ENCODE measurements at regions not wholly inside any gene's neighbourhood (a gene's known extent, or its start where the extent isn't known, plus 50 kb on each side); places are given as distances from the start of the nearest gene placed in this dataset.

GRCh38 chr2:15701341-15701907 is 109.8 kb downstream of the DDX1 start:
- no peak overlapping the region for H3K4me2 ChIP-seq (ENCODE audit: low read length)
- no peaks in the 10 kb centered on the region for H3K9me2 ChIP-seq (ENCODE audit: insufficient read depth, low read length)
- H3K4me3 ChIP-seq (ENCODE audit: low read length), result no peak overlapping the region
- H3K79me2 ChIP-seq (replicated peaks; ENCODE audit: insufficient read depth, low read length), result no peaks in the 10 kb centered on the region
- no peak overlapping the region for H2AFZ ChIP-seq (ENCODE audit: low read depth, low read length)
- no peak overlapping the region for H3K9ac ChIP-seq (ENCODE audit: low read length)
- H4K20me1 ChIP-seq (ENCODE audit: insufficient read depth), result no peaks in the 10 kb centered on the region
- H3K9me3 ChIP-seq (ENCODE audit: low read length), result no peaks in the 10 kb centered on the region
- no peak for TF ChIP-seq REST (IDR thresholded peaks at IDR 0.05; ENCODE audit: borderline replicate concordance)
- no peak for TF ChIP-seq EZH2 (IDR thresholded peaks at IDR 0.05; ENCODE audit: borderline replicate concordance, insufficient read depth, low read length, poor library complexity, severe bottlenecking)
- no peak for TF ChIP-seq SMC3 (conservative IDR thresholded peaks at IDR 0.05; ENCODE audit: poor library complexity)
- no peak for TF ChIP-seq TAF1 (IDR thresholded peaks at IDR 0.05; ENCODE audit: low read depth)
- no peak for TF ChIP-seq POLR2AphosphoS5 (IDR thresholded peaks at IDR 0.05)
- TF ChIP-seq CTCF (IDR thresholded peaks at IDR 0.05; ENCODE audit: poor library complexity, severe bottlenecking), result no peak
- no peak for TF ChIP-seq EP300 (conservative IDR thresholded peaks at IDR 0.05; ENCODE audit: poor library complexity, severe bottlenecking)
- no peak for TF ChIP-seq RAD21 (conservative IDR thresholded peaks at IDR 0.05)
- no peak for TF ChIP-seq MXI1 (conservative IDR thresholded peaks at IDR 0.05; ENCODE audit: poor library complexity, severe bottlenecking)
- H3F3A ChIP-seq (ENCODE audit: insufficient read depth, low read length, poor library complexity, severe bottlenecking), result no peaks in the 10 kb centered on the region
- no peaks in the 10 kb centered on the region for H3K36me3 ChIP-seq (ENCODE audit: insufficient read depth, low read length)
- no peak overlapping the region for H3K27ac ChIP-seq (ENCODE audit: low read length)
- no peaks in the 10 kb centered on the region for H3K27me3 ChIP-seq (ENCODE audit: insufficient read depth, low read depth, low read length)

GRCh38 chr2:15701991-15702390 is 110.3 kb downstream of the DDX1 start:
- Histone ChIP-seq H3K4me2 (ENCODE audit: low read length) (no peak overlapping the region), H3K79me2 (replicated peaks; ENCODE audit: insufficient read depth, low read length) (no peaks in the 10 kb centered on the region), H3K27ac (ENCODE audit: low read length) (no peak overlapping the region), H3K4me3 (ENCODE audit: low read length) (no peak overlapping the region), H4K20me1 (ENCODE audit: insufficient read depth) (no peaks in the 10 kb centered on the region), H3K27me3 (ENCODE audit: insufficient read depth, low read depth, low read length) (no peaks in the 10 kb centered on the region), H3K9me3 (ENCODE audit: low read length) (no peaks in the 10 kb centered on the region), H3K9ac (ENCODE audit: low read length) (no peak overlapping the region), H3K9me2 (ENCODE audit: insufficient read depth, low read length) (no peaks in the 10 kb centered on the region), H3K36me3 (ENCODE audit: insufficient read depth, low read length) (no peaks in the 10 kb centered on the region), H3F3A (ENCODE audit: insufficient read depth, low read length, poor library complexity, severe bottlenecking) (no peaks in the 10 kb centered on the region), H2AFZ (ENCODE audit: low read depth, low read length) (no peak overlapping the region)
- TF ChIP-seq TAF1 (IDR thresholded peaks at IDR 0.05; ENCODE audit: low read depth), result no peak
- no peak for TF ChIP-seq RAD21 (conservative IDR thresholded peaks at IDR 0.05)
- no peak for TF ChIP-seq EP300 (conservative IDR thresholded peaks at IDR 0.05; ENCODE audit: poor library complexity, severe bottlenecking)
- no peak for TF ChIP-seq SMC3 (conservative IDR thresholded peaks at IDR 0.05; ENCODE audit: poor library complexity)
- no peak for TF ChIP-seq EZH2 (IDR thresholded peaks at IDR 0.05; ENCODE audit: borderline replicate concordance, insufficient read depth, low read length, poor library complexity, severe bottlenecking)
- no peak for TF ChIP-seq CTCF (IDR thresholded peaks at IDR 0.05; ENCODE audit: poor library complexity, severe bottlenecking)
- TF ChIP-seq MXI1 (conservative IDR thresholded peaks at IDR 0.05; ENCODE audit: poor library complexity, severe bottlenecking), result no peak
- TF ChIP-seq REST (IDR thresholded peaks at IDR 0.05; ENCODE audit: borderline replicate concordance), result no peak
- no peak for TF ChIP-seq POLR2AphosphoS5 (IDR thresholded peaks at IDR 0.05)
